NCI-H2029 (cell line): ENCODE measurements at regions not wholly inside any gene's neighbourhood (a gene's known extent, or its start where the extent isn't known, plus 50 kb on each side); places are given as distances from the start of the nearest gene placed in this dataset.
"Not testable (repeated sequence)": the region's sequence is repeated elsewhere in the genome, so short reads cannot be mapped to it uniquely, and the experiment has no call there.

Experiments
- DNase-seq: peaks from one replicate; lab custom pipeline; 2025; lab: John Stamatoyannopoulos, UW

GRCh38 chrX:44785652-44786051 is 58.2 kb upstream of the DUSP21 start:
- DNase-seq, result no peak

- DNase-seq, result no peak
These were observed 59.6 kb upstream of the DUSP21 start for GRCh38 chrX:44784241-44784640.

- DNase-seq, result no peak
These were observed 65.6 kb upstream of the DUSP21 start for GRCh38 chrX:44778254-44778653.

DNA sequence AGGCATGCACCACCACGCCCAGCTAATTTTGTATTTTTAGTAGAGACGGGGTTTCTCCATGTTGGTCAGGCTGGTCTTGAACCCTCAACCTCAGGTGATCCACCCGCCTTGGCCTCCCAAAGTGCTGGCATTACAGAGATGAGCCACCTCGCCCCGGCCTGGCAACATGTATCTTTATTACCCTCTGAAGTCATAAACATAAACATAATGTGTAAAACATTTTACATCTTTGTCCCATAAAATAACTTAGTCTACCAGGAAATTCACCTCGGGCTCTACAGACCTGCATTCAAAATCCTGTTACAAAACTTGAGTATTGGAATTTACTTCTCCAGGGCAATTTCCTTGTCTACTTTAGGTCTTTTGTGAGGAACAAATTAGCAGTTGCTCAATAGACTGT is 68.1 kb upstream of the DUSP21 start:
- no peak for DNase-seq

DNA sequence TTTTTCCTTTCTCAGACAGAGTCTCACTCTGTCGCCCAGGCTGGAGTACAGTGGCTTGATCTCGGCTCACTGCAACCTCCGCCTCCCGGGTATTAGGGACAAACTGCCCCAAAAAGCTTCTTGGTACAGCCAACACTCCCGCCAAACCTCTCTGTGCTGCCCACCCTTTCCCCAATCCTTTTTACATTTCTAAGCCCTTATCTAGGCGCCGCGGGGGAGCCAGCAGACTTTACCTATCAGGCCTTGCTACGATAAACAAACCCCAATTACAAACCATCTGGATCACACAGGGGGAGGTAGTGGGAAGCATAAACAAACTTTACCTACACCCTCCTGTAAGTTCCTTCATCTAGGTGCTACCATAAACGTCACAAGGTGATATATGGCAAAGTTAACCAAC is 69.8 kb upstream of the DUSP21 start:
- not testable (repeated sequence) for DNase-seq

- no peak for DNase-seq
These were observed 73.7 kb upstream of the DUSP21 start for GRCh38 chrX:44770121-44770520.

DNA sequence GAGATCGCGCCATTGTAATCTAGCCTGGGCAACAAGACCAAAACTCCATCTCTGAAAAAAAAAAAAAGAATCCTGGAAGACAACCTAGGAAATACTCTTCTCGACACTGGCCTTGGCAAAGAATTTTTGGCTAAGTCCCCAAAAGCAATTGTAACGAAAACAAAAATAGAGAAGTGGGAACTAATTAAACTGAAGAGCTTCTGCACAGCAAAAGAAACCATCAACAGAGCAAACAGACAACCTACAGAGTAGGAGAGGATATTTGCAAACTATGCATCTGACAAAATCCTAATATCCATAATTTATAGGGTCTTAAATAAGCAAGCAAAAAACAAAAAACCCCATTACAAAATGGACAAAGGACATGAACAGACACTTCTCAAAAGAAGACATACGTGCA is 76.5 kb upstream of the DUSP21 start:
- DNase-seq, result no peak

DNA sequence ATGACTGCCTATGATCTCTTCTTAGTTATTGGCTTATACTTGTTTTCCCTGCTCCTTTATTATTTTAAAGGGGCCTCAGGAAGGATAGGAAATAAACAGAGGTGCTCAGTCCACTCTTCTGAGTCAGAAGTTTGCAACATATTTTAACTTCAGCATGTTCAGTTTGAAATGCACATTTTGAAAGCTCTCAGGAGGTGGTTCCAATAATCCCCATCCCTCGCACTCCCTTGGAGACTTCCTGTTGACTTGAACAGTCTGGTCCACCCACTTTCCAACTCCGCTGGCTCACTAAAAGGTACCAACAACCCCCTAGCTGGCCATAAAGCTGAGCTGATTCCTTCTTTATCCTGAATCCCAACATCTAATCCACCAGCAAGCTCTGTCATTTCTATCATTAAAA is 78.3 kb upstream of the DUSP21 start:
- DNase-seq, result no peak

- DNase-seq, result no peak
These were observed 95.9 kb upstream of the DUSP21 start for GRCh38 chrX:44747969-44748368.

- DNase-seq, result no peak
These were observed 96.5 kb upstream of the DUSP21 start for GRCh38 chrX:44747317-44747716.

DNA sequence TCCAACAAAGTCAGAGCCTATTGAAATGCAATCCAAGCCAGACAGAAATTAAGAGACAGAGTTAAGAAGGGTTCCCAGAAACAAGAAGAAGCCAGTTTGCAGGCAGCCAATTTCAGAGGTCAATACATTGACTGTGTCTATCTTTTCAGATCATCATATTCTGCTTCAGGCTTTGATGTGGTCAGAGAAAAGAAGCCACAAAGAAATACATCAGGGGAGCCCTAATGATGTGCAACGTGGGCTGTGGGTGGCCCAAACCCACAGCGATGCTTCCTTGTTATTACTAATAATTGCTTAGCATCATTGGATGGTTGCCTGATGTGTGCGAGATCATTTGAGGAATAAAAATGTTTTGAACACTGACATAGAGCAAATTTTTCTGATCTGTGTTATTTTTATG is 99.0 kb upstream of the DUSP21 start:
- DNase-seq, result no peak

- no peak for DNase-seq
These were observed 101.2 kb upstream of the DUSP21 start for GRCh38 chrX:44742480-44743155.

GRCh38 chrX:44741859-44742258 is 102.0 kb upstream of the DUSP21 start:
- DNase-seq, result not testable (repeated sequence)

DNA sequence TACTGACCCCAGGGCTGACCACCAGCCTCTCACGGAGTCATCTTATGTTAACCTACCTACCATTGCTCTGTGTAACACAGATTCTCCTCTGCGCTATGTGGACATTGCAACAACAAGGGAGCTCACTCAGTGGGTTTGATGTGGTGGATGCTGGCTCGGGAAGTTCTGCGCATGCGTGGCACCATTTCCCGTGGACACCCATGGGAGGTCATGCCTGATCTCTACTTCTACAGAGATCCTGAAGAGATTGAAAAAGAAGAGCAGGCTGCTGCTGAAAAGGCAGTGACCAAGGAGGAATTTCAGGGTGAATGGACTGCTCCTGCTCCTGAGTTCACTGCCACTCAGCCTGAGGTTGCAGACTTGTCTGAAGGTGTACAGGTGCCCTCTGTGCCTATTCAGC is 102.4 kb upstream of the DUSP21 start:
- not testable (repeated sequence) for DNase-seq

GRCh38 chrX:44735498-44735897 is 108.3 kb upstream of the DUSP21 start:
- DNase-seq, result no peak

GRCh38 chrX:44733931-44734330 is 109.9 kb upstream of the DUSP21 start:
- no peak for DNase-seq

DNA sequence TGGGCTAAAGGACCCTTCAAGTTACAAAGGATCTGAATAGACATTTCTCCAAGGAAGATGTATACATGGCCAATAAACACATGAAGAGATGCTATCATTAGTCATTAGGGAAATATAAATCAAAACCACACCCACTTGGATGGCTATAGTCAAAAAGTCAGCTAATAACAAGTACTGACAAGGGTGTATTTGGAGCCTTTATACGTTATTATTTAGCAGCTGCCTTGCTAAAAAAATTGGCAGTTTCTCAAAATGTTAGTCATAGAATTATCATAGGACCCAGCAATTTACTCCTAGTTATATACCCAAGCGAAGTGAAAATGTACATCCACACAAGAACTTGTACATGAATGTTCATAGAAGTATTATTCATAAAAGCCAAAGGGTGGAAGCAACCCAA is 112.7 kb upstream of the DUSP21 start:
- DNase-seq, result no peak

GRCh38 chrX:44723426-44723825 is 120.4 kb upstream of the DUSP21 start:
- DNase-seq, result no peak

DNA sequence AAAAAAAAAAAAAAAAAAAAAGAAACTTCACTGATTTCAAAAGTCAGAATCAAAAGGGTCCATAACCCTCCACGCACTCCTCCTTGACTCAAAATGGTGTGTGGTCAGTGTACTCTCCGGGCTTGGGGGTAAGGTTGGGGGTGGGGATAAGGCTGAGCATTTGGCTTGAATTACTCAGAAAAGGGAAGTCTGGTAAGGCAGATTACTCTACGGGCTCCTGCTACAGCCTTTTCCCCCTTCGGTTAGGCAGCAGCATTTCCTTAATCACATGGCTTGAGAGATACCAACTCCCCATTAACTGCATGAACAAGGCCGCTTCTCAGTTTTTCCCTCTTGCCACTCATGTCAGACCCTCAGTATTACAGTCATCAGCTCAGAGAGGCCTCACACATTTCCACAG is 135.4 kb upstream of the DUSP21 start:
- no peak for DNase-seq

DNA sequence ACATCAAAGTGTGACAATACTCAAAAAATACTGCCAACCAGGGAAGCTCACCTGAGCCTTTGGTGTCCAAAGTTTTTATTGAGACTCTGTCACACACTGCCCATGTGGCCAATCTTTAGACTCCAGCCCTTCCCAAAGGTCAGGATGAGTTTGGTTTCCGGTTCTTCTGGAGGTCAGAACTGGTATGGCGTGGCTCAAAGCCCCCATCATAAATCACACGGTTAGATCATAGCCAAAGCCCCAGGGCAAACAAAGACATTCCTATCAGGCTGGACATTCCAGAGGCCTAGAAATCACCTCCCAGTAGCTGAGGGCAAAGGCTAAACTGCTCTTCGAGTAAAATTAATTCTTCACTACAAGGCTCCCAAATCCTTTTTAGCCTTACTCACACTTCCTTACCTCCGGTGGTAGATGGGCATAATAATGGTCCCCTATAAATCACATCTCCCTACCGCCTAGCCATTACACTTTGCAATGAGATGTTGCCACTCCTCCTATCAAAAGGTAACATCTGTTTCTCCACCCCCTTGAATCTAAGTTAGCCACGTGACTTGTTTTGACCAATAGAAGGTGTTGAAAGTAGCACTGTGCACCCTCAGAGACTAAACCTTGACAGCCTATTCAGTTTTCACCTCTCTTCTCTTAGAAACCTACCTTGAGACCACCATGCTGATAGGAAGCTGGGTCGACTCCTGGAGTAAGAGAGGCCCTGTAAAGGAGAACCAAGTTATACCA is 137.8 kb upstream of the DUSP21 start:
- no peak for DNase-seq

- no peak for DNase-seq
These were observed 145.5 kb upstream of the DUSP21 start for GRCh38 chrX:44698357-44698756.

DNA sequence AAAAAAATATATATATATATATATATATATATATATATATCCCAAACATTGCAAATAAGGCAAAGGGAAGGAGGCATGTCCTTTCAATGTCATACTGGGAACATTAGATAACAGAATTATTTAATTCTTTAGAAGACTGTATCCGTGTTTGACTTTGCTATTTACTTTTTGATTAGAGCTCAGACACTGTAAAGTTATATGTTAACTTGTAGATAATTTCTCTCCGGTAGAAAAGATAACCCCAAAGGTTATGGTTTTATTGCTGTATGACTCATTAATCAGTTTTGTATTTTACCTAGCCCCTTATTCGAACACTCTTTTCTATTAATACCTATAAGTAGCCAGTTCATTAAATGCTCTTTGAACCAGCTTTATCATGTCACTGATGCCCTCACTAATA is 150.6 kb upstream of the DUSP21 start:
- DNase-seq, result no peak

GRCh38 chrX:44690129-44690528 is 147.5 kb upstream of the FUNDC1 start:
- DNase-seq, result no peak
